Naive thymus-derived CD8-positive, alpha-beta T cell (primary cell): ENCODE measurements at regions not wholly inside any gene's neighbourhood (a gene's known extent, or its start where the extent isn't known, plus 50 kb on each side); places are given as distances from the start of the nearest gene placed in this dataset.

Experiments
- ATAC-seq, 2 donors: fragments of 150-1000 bp; cut with Tn5 transposase in 1 of 2; sonication (Bioruptor Pico), chemical (Tn5 transposase) in 1 of 2; 1 replicate in 1 of 2; 2 replicates in 1 of 2; pipeline ENCODE4 v1.10.0; 2021; ENCODE audit warnings: mild to moderate bottlenecking in 2 of 2, moderate library complexity in 2 of 2
- POLR2A ChIA-PET: fragments of 350-600 bp; sonication (Branson Sonifier 250); formaldehyde crosslinking; loops from one replicate; lab custom pipeline; 2021; ENCODE audit warnings: antibody characterized with exemption; lab: Charles Lee
- DNase-seq, 10 donors: peaks; one replicate each; pipeline versions ENCODE4 v3.0.0 to v3.0.0-alpha.2; 2020 to 2022
- H3K27ac Mint-ChIP-seq, 10 donors: one replicate each; pipeline ENCODE4 v1.8.0; 2020 to 2022; ENCODE audit warnings: mild to moderate bottlenecking in 10 of 10, mixed read lengths in 10 of 10, moderate library complexity in 4 of 10, inconsistent platforms in 1 of 10
- H3K27me3 Mint-ChIP-seq, 5 donors: one replicate each; pipeline ENCODE4 v1.8.0; 2021 to 2022; ENCODE audit warnings: mixed read lengths in 5 of 5
- H3K36me3 Mint-ChIP-seq, 3 donors: one replicate each; pipeline ENCODE4 v1.8.0; 2020 to 2022; ENCODE audit warnings: mixed read lengths in 3 of 3, mild to moderate bottlenecking in 2 of 3, inconsistent platforms in 1 of 3
- H3K4me1 Mint-ChIP-seq, 4 donors: one replicate each; pipeline ENCODE4 v1.8.0; 2021 to 2022; ENCODE audit warnings: mixed read lengths in 4 of 4
- H3K4me3 Mint-ChIP-seq, 10 donors: one replicate each; pipeline ENCODE4 v1.8.0; 2020 to 2022; ENCODE audit warnings: mild to moderate bottlenecking in 10 of 10, mixed read lengths in 10 of 10, moderate library complexity in 6 of 10, inconsistent platforms in 1 of 10
- H3K9me3 Mint-ChIP-seq, 9 donors: one replicate each; pipeline ENCODE4 v1.8.0; 2020 to 2022; ENCODE audit warnings: mixed read lengths in 9 of 9, mild to moderate bottlenecking in 3 of 9, inconsistent platforms in 1 of 9, moderate library complexity in 1 of 9

DNA sequence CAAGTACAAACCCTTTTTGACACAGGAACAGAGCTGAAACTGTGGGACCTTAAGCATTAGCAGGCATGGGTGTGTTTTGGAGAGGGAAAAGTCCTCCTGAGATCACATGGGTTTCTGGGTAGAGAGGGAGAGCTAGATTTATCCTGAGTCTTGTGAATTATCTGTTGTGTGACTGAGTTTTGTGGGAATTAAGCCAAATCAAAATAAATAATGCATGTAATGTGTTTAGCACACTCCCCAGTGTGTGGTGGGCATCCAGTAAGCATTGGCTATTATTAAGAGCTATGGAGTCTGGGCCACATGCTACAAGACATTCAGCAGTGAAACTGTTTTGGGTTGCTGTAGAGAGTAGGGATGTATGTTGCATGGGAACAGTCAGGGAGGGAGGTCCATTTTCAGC, 75.3 kb upstream of the JAG1 start:
- no peak overlapping the region for H3K27ac Mint-ChIP-seq
- ATAC-seq (no peak), DNase-seq (no peak)
- no peak overlapping the region for H3K4me3 Mint-ChIP-seq
- H3K9me3 Mint-ChIP-seq = peaks cover 0 to 9% (median 0%) of the 10 kb centered on the region in 9 donors
- peaks cover 0 to 24% (median 5%) of the 10 kb centered on the region in 5 donors for H3K27me3 Mint-ChIP-seq
- POLR2A ChIA-PET = no interaction called here
- no peaks in the 10 kb centered on the region for H3K4me1 Mint-ChIP-seq
- H3K36me3 Mint-ChIP-seq = no peaks in the 10 kb centered on the region

GRCh38 chr20:10752206-10752605, 78.4 kb upstream of the JAG1 start:
- H3K36me3 Mint-ChIP-seq = no peaks in the 10 kb centered on the region
- no peak overlapping the region for H3K4me3 Mint-ChIP-seq
- ATAC-seq (no peak), DNase-seq (no peak)
- no peak overlapping the region for H3K27ac Mint-ChIP-seq
- peaks cover 1 to 44% (median 8%) of the 10 kb centered on the region in 5 donors for H3K27me3 Mint-ChIP-seq
- H3K4me1 Mint-ChIP-seq = no peaks in the 10 kb centered on the region
- peaks cover 0 to 9% (median 0%) of the 10 kb centered on the region in 9 donors for H3K9me3 Mint-ChIP-seq
- POLR2A ChIA-PET = no interaction called here

DNA sequence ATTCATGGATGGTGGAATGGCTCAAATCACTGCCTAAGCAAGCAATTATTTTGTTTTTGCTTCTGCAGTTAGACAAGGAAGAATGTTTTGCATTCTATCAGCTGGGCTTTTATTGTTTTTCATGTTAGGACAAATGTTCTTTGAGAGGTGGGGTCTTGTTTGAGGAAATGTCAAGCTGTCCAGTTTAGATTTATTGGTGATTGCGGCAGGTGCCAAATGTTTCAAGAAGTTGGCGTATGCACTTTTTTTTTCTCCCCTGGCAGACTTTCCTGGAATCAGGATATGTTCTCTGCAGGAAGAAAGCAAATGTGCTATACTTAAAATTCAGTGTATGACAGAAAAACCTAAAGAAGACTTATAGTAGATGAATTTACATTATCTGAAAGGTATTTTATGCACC, 81.0 kb upstream of the JAG1 start:
- no peaks in the 10 kb centered on the region for H3K36me3 Mint-ChIP-seq
- H3K4me1 Mint-ChIP-seq = no peaks in the 10 kb centered on the region
- H3K4me3 Mint-ChIP-seq = no peak overlapping the region
- H3K27ac Mint-ChIP-seq = no peak overlapping the region
- peaks cover 0 to 2% (median 0%) of the 10 kb centered on the region in 9 donors for H3K9me3 Mint-ChIP-seq
- H3K27me3 Mint-ChIP-seq = peaks cover 1 to 38% (median 12%) of the 10 kb centered on the region in 5 donors
- POLR2A ChIA-PET = no interaction called here
- DNase-seq (no peak), ATAC-seq (no peak)

GRCh38 chr20:10758446-10758845, 84.6 kb upstream of the JAG1 start:
- DNase-seq (no peak), ATAC-seq (no peak)
- Mint-ChIP-seq H3K27me3 (peaks cover 3 to 31% (median 12%) of the 10 kb centered on the region in 5 donors), H3K36me3 (no peaks in the 10 kb centered on the region), H3K4me3 (no peak overlapping the region), H3K9me3 (peaks cover 0 to 2% (median 0%) of the 10 kb centered on the region in 9 donors), H3K27ac (peak overlapping the region in 1 of 10 donors; percentile 73), H3K4me1 (no peaks in the 10 kb centered on the region)
- POLR2A ChIA-PET = no interaction called here

- DNase-seq = no peak
- Mint-ChIP-seq H3K4me1 (no peaks in the 10 kb centered on the region), H3K9me3 (peaks cover 0 to 2% (median 0%) of the 10 kb centered on the region in 9 donors), H3K4me3 (no peak overlapping the region), H3K27me3 (peaks cover 7 to 29% (median 13%) of the 10 kb centered on the region in 5 donors), H3K27ac (no peak overlapping the region), H3K36me3 (no peaks in the 10 kb centered on the region)
- POLR2A ChIA-PET = no interaction called here
- no peak for ATAC-seq
Observed at GRCh38 chr20:10761232-10761631, 87.4 kb upstream of the JAG1 start.

DNA sequence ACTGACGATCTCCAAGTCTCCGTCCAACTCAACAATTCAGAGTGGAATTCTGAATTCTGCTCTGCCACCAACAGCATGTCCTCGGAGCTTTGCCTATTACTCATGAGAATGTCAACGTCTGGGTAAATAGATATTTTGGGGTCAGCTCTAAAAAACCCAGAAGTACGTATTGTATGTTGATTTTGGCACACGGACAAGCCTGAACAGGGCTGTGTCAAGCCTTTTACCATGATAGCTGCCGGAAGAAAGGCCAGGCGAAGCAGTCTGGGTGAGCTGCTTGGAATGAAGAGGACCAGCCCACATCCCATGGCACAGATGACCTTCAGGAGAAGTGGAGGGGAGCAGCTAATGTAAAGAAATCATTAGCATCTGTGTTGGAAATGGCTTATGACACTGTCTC, 88.0 kb upstream of the JAG1 start:
- POLR2A ChIA-PET = no interaction called here
- H3K4me3 Mint-ChIP-seq = no peak overlapping the region
- H3K27me3 Mint-ChIP-seq = peaks cover 7 to 24% (median 12%) of the 10 kb centered on the region in 5 donors
- no peaks in the 10 kb centered on the region for H3K36me3 Mint-ChIP-seq
- DNase-seq = no peak
- ATAC-seq = no peak
- peaks cover 0 to 2% (median 0%) of the 10 kb centered on the region in 9 donors for H3K9me3 Mint-ChIP-seq
- no peak overlapping the region for H3K27ac Mint-ChIP-seq
- no peaks in the 10 kb centered on the region for H3K4me1 Mint-ChIP-seq

- POLR2A ChIA-PET = no interaction called here
- no peaks in the 10 kb centered on the region for H3K36me3 Mint-ChIP-seq
- no peak overlapping the region for H3K4me3 Mint-ChIP-seq
- no peaks in the 10 kb centered on the region for H3K4me1 Mint-ChIP-seq
- DNase-seq (no peak), ATAC-seq (no peak)
- no peak overlapping the region for H3K27ac Mint-ChIP-seq
- H3K9me3 Mint-ChIP-seq = peaks cover 0 to 2% (median 0%) of the 10 kb centered on the region in 9 donors
- H3K27me3 Mint-ChIP-seq = peaks cover 7 to 23% (median 11%) of the 10 kb centered on the region in 5 donors
Observed at GRCh38 chr20:10762216-10762615, 88.4 kb upstream of the JAG1 start.

GRCh38 chr20:10763112-10763511, 89.3 kb upstream of the JAG1 start:
- DNase-seq (no peak), ATAC-seq (no peak)
- Mint-ChIP-seq H3K27me3 (peaks cover 5 to 20% (median 8%) of the 10 kb centered on the region in 5 donors), H3K36me3 (no peaks in the 10 kb centered on the region), H3K9me3 (peaks cover 0 to 2% (median 0%) of the 10 kb centered on the region in 9 donors), H3K27ac (no peak overlapping the region), H3K4me1 (no peaks in the 10 kb centered on the region), H3K4me3 (no peak overlapping the region)
- POLR2A ChIA-PET = no interaction called here

- DNase-seq (no peak), ATAC-seq (no peak)
- POLR2A ChIA-PET = no interaction called here
- Mint-ChIP-seq H3K27me3 (peaks cover 4 to 30% (median 11%) of the 10 kb centered on the region in 5 donors), H3K27ac (no peak overlapping the region), H3K36me3 (no peaks in the 10 kb centered on the region), H3K4me1 (no peaks in the 10 kb centered on the region), H3K4me3 (no peak overlapping the region), H3K9me3 (peaks cover 0 to 7% (median 0%) of the 10 kb centered on the region in 9 donors)
Observed at GRCh38 chr20:10769700-10770099, 95.9 kb upstream of the JAG1 start.

GRCh38 chr20:10770753-10771152, 97.0 kb upstream of the JAG1 start:
- no peak overlapping the region for H3K27ac Mint-ChIP-seq
- no peak for ATAC-seq
- no peaks in the 10 kb centered on the region for H3K4me1 Mint-ChIP-seq
- H3K4me3 Mint-ChIP-seq = no peak overlapping the region
- POLR2A ChIA-PET = no interaction called here
- DNase-seq = no peak
- H3K9me3 Mint-ChIP-seq = peaks cover 0 to 7% (median 0%) of the 10 kb centered on the region in 9 donors
- no peaks in the 10 kb centered on the region for H3K36me3 Mint-ChIP-seq
- H3K27me3 Mint-ChIP-seq = peaks cover 3 to 30% (median 8%) of the 10 kb centered on the region in 5 donors

- no peak overlapping the region for H3K4me3 Mint-ChIP-seq
- no peak for DNase-seq
- POLR2A ChIA-PET = no interaction called here
- no peaks in the 10 kb centered on the region for H3K36me3 Mint-ChIP-seq
- ATAC-seq = no peak
- H3K27ac Mint-ChIP-seq = no peak overlapping the region
- peaks cover 0 to 7% (median 0%) of the 10 kb centered on the region in 9 donors for H3K9me3 Mint-ChIP-seq
- H3K27me3 Mint-ChIP-seq = peaks cover 3 to 30% (median 8%) of the 10 kb centered on the region in 5 donors
- H3K4me1 Mint-ChIP-seq = no peaks in the 10 kb centered on the region
Observed at GRCh38 chr20:10771435-10772140, 97.8 kb upstream of the JAG1 start.

DNA sequence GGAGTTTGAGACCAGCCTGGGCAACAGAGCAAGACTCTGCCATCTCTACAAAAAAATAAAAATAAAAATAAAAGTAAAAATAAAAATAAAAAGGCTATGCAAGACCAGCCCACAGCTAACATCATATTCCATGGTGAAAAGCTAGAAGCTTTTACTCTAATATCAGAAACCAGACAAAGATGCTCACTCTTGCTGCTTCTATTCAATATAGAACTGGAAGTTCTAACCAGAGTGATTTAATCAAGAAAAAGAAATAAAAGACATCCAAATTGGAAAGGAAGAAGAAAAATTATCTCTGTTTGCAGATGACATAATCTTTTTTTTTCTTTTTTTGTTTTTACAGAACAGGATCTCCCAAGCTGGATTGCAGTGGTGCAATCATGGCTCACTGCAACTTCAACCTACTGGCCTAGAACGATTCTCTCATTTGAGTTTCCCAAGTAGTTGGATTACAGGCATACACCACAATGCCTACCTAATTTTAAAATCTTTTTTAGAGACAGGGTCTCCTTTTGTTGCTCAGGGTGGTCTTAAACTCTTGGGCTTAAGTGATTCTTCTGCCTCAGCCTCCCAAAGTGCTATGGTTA, 100.7 kb upstream of the JAG1 start:
- H3K36me3 Mint-ChIP-seq = no peaks in the 10 kb centered on the region
- ATAC-seq = no peak
- H3K4me1 Mint-ChIP-seq = no peaks in the 10 kb centered on the region
- peaks cover 3 to 30% (median 8%) of the 10 kb centered on the region in 5 donors for H3K27me3 Mint-ChIP-seq
- H3K27ac Mint-ChIP-seq = no peak overlapping the region
- POLR2A ChIA-PET = no interaction called here
- H3K9me3 Mint-ChIP-seq = peaks cover 0 to 7% (median 0%) of the 10 kb centered on the region in 9 donors
- DNase-seq = no peak
- H3K4me3 Mint-ChIP-seq = no peak overlapping the region

DNA sequence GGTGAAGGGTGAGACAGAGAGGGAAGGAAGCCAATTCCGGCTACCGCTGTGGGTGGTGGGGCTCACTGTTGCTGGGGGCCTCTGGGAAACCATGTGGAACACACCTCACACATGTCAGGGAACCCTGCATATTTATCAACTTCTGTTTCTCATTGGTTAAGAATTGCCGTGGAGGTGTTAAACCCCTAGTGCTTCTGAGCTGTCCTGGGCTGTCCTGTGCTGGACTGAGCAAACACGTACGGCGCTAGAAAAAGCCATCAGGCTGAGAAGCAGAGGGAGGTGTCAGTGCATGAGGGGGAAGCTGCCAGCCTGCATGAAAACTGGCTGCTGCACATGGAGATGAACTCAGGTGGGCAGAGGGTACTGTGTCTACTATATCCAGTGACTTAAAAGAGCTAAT, 103.9 kb upstream of the JAG1 start:
- Mint-ChIP-seq H3K9me3 (peaks cover 0 to 7% (median 0%) of the 10 kb centered on the region in 9 donors), H3K27me3 (peaks cover 9 to 25% (median 12%) of the 10 kb centered on the region in 5 donors), H3K27ac (no peak overlapping the region), H3K4me3 (no peak overlapping the region), H3K36me3 (no peaks in the 10 kb centered on the region), H3K4me1 (no peaks in the 10 kb centered on the region)
- ATAC-seq = no peak
- no peak for DNase-seq
- POLR2A ChIA-PET = no interaction called here
